NAMALWA (cell line): ENCODE measurements at regions not wholly inside any gene's neighbourhood (a gene's known extent, or its start where the extent isn't known, plus 50 kb on each side); places are given as distances from the start of the nearest gene placed in this dataset.
"Not testable (repeated sequence)": the region's sequence is repeated elsewhere in the genome, so short reads cannot be mapped to it uniquely, and the experiment has no call there.

Experiments
- DNase-seq: peaks from one replicate; pipeline ENCODE4 v3.0.0-alpha.2; 2015; ENCODE audit warnings: low spot score

- DNase-seq: not testable (repeated sequence)
These were observed 77.8 kb downstream of the LIMS4 start for GRCh38 chr2:110394769-110395168.

GRCh38 chr2:110392366-110392765 lies 80.2 kb downstream of the LIMS4 start:
- not testable (repeated sequence) for DNase-seq

DNA sequence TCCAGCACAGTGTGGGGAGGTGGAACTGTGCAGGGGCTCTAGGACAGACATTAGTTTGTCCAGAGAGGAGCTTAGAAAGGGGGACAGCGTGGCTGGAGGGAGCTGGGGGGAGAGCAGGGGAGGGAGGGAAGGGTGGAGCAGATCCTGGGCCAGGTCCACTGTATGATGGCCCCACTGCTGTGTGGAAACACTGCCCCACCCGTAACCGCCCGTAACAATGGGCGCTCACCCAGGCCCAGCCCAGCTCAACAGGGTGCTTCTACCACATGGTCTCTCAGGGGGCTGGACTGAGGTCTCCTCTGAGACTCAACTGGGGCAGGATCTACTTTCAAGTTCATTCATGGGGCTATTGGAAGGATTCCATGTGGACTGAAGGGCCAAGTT lies 81.6 kb downstream of the LIMS4 start:
- not testable (repeated sequence) for DNase-seq

DNA sequence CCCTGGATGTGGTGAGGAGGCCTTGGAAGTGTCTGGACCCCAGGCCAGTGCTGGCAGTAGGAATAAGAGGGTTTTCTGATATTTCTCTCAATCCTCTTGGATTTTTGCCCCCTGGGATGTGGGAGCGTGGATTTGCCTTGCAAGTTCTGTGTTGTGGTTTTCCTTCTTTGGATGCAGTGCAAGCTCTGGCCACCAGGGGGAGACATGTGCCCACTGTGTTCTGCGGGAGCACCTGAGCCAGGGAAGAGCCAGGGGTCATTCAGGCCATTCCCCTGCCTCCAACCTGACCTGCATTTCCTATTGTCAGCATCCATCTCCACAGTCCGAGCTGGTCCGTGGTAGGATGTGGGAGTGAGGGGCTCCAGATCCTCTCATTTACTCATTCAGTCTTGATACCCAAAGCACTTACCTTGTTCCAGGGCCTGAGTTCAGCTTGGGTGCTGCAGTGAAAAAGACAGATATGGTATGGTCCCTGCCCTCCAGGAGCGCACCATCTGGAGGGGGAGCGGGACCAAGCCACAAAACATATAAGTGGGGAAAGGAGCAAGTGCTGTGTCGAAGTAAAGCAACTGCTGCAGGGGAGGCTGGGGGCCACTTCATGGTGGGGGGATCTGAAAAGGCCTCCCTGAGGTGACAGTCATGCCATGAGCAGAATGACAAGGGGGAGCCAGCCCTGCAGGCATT lies 82.1 kb downstream of the LIMS4 start:
- peak; percentile 0 for DNase-seq

- DNase-seq: not testable (repeated sequence)
These were observed 85.6 kb downstream of the LIMS4 start for GRCh38 chr2:110387044-110387443.

DNA sequence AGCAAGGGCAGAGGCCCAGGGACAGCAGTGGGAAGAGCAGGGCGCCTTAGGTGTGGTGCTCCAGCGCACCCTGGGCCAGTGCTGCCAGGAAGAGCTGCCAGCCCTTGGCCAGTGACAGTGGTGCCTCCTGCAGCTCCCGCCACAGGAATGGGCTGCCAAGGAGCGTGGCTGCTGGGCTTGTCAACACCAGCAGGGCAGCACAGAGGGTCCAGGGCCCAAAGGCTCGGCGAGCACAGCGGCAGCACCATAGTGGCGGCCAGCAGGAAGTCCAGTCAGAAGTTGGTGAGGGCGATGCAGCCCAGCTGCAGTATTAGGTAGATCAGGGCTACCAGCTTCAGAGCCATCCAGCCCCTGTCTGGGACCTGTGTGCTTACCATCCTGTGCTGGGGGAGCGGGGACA lies 86.1 kb downstream of the LIMS4 start:
- not testable (repeated sequence) for DNase-seq

- DNase-seq: not testable (repeated sequence)
These were observed 87.9 kb downstream of the LIMS4 start for GRCh38 chr2:110384736-110385119.

DNA sequence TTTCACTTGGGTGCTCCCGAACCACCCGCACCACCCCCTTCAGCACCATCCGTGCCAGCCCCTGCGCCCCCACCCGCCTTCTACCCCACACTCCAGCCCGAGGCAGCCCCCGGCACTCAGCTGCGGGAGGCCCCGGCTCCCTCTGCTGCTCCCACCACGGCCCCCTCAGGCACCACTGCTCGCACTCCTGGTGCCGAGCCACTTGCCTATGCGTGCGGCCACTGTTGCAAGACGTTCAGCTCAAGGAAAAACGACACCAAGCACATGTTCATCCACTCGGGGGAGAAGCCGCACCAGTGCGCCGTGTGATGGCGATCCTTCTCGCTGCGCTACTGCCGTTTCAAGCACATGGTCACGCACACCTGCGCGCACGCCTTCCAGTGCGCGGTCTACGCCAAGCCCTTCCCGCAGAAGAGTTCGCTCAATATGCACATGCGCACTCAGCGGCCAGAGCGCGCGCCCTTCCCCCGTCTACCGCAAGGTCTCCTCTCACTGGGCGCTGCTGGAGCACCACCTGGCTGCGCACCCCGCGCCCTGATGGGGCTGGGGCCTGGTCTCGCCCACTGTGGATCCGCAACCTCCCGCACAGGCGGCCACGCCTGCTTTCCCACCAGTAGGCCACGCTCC lies 88.4 kb downstream of the LIMS4 start:
- not testable (repeated sequence) for DNase-seq

GRCh38 chr2:110383163-110384048 lies 89.2 kb downstream of the LIMS4 start:
- not testable (repeated sequence) for DNase-seq

DNA sequence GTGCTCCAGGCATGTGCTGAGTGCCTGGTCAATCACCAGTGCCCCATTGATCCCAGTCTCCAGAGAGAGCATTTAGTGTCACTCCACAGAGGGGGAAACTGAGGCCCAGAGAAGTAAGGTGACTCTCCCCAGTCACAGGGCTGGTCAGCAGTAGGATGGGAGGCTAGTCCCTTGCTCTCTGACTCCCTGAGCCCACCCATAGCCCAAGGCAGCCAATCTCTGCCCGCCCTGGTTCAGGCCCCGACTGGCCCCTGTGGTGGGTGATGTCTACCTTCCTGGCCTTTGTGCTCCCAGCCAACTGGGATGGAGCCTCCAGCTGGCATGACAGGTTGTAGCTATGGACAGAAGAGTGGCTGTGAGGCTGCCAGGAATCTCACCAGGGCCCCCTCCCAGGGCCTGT lies 99.1 kb downstream of the LIMS4 start:
- not testable (repeated sequence) for DNase-seq

DNA sequence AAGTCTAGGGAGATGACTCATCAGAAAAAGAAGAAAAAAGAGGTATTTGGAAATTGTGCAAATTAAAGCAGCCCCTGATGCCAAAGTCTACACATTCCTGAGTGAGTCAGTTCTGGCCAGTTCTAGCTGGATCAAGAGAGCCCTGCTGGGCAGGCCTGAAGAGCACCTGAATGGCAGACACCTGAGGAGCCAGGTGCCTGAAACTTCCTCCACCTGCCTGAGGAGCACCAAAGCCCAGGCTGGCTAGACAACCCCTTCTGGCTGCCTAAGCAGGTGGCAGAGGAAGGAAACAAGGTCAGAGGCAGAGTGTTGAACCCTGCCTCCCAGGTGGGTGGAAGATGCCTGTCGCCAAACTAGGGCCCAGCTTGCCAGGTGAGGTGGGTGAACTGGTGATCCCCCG lies 101.0 kb downstream of the LIMS4 start:
- DNase-seq: not testable (repeated sequence)

DNA sequence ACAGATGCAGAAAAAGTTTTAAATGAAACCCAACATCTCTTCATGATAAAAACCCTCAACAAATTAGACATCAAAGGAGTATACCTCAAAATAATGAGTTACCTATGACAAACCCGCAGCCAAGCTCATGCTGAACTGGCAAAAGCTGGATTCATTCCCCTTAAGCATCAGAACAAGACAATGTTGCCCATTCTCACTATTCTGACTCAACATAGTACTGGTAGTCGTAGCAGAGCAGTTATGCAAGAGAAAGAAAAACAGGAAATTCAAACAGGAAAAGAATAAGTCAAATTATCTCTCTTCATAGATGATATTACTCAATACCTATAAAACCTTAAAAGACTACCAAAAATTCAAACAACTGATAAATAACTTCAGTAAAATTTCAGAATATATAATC lies 115.0 kb downstream of the LIMS4 start:
- DNase-seq: not testable (repeated sequence)

DNA sequence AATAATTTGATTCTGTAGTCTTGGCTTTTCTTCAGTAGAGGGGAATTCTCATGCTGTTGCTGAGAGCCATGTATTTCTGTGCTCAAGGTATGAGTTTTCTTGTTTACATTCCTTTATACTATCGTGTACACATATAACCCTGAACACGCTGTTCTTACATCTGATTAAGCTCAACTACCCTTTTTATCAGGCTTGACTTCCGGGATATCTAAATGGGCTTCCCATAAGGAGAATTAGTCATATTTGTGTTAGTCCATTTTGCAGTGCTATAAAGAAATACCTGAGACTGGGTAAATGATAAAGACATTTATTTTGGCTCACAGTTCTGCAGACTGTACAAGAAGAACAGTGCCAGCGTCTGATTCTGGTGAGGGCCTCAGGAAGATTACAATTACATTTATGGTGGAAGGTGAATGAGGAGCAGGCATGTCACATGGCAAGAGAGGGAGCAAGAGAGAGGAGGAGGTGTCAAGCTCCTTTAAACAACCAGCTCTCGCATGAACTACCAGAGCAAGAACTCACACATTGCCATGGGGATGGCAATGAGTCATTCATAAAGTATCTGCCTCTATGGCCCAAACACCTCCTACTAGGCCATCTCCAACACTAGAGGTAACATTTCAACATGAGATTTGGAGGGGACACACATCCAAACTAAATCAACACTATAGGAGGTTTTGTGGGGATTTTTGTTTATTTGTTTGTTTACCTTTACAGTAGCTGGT lies 118.2 kb downstream of the LIMS4 start:
- not testable (repeated sequence) for DNase-seq

DNA sequence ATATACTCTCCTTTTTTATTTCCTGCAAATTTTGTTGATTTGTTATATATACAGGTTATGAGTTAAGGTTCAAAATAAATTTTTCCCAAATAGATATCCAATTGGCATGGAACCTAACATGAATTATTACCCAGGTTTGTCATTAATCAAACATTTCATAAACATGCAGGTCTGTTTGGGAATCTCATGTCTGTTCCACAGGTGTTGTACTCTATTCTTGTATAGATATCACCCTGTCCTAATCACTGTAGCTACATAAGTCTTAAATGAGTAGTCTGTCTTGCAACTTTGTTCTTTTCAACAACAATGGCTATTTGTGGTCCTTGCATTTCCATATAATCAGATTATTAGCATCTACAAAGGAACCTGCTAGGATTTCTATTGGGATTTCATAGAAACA lies 121.9 kb downstream of the LIMS4 start:
- not testable (repeated sequence) for DNase-seq

DNA sequence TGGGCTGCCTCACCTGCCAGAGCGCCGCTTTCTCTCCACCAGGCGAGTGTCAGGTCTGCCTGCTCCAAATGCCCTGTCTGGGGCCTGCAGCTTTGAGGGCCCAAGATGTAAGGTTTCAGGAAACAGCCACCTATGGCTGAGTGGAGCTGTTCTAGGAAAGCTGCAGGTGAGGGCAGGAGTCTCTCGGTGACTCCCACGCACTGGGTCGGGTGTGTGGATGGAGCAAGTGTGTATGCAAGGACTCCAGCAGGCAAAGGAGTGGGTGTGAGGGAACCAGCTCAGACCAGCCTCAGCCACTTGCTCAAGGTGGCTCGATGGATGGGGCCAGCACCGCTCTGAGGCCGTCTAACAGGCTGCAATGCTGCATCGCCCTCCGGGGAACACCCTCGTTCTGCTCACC lies 123.7 kb downstream of the LIMS4 start:
- not testable (repeated sequence) for DNase-seq

DNA sequence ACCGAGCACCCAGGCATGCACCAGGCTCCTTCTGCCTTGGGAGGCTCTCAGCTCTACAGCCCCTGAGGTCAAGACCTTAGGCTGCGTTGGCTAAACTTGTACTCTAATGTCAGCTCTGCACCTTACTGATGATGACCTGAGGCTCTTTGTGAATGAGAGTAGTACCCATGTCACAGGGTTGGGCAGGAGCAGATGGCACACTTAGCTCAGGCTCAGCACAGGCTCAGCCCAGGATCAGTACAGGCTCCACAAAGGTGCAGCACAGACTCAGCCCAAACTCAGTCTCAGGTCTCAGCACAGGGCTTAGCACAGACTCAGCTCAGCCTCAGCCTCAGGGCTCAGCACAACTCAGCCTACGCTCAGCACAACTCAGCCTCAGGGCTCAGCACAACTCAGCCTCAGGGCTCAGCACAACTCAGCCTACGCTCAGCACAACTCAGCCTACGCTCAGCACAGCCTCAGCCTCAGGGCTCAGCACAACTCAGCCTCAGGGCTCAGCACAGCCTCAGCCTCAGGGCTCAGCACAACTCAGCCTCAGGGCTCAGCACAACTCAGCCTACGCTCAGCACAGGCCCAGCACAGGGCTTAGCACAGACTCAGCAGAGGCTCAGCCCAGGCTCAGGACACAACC lies 128.1 kb downstream of the LIMS4 start:
- DNase-seq: not testable (repeated sequence)

DNA sequence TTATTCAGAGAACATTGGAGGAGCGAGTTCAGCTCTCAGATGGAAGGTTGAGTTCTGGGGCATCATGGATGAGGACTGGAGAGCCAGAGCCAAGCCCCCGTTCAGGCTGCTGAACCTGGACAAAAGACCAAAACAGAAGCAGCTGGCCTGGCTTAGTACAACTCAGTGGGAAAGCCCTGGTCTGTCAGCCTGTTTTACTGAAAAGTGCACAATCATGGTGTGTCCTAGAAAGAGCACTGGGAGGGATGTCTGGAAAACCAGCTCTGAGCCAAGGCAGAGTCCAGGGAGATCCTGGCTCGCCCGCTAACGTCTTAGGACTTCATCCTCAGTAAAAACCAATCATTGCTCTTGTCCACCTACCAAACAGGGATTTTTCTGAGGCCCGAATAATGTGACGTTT lies 129.7 kb upstream of the MTLN start:
- DNase-seq: not testable (repeated sequence)

GRCh38 chr2:110339126-110339525 lies 126.8 kb upstream of the MTLN start:
- DNase-seq: not testable (repeated sequence)

GRCh38 chr2:110338277-110339003 lies 126.1 kb upstream of the MTLN start:
- not testable (repeated sequence) for DNase-seq

- not testable (repeated sequence) for DNase-seq
These were observed 123.7 kb upstream of the MTLN start for GRCh38 chr2:110336071-110336470.
